Activated CD4-positive, alpha-beta T cell treated with anti-CD3 and anti-CD28 coated beads, Interleukin-2, amount 50 U/mL, for 48 hours (primary cell): ENCODE measurements at regions not wholly inside any gene's neighbourhood (a gene's known extent, or its start where the extent isn't known, plus 50 kb on each side); places are given as distances from the start of the nearest gene placed in this dataset.
"Not testable (repeated sequence)": the region's sequence is repeated elsewhere in the genome, so short reads cannot be mapped to it uniquely, and the experiment has no call there.

Experiments used
- DNase-seq, 2 experiments: peaks; one replicate each; pipeline ENCODE4 v3.0.0-alpha.2; 2020

DNA sequence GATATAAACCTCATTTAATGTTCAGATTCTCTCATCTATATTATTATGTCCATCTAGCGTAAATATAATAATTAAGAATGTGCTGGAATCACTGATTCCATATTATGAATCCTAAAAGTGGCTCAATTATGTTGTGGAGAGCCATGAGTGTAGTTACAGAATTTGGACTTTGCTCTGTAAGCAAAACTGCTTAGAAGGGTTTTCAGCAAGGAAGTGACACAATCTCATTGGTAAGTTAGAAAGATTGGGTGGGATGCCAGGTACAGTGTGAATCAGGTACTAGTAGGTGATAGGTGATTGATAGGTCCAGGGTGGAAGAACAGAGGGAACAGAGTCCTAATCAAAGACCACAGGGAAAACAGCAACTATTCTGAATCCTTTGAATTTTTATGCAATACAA is 74.9 kb upstream of the ABLIM1 start:
- DNase-seq = no peak

DNA sequence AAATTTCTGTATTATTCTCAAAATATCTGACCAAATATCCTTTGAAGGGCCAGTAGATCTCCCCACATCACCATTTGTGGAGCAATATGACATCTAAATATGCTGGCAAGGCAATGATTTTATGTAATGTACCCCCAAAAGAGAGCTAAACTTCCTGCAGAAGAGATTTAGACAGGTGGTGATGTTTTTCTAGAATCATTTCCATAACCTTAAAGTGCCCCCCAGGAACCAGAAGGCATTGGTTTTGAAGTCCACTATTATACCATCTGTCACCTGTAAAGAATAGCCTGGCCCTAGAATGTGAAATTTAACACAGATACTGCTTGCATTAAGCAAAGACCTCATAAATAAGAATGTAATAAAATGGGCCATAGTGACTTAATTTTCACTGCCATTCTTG is 77.9 kb upstream of the ABLIM1 start:
- DNase-seq = no peak

DNA sequence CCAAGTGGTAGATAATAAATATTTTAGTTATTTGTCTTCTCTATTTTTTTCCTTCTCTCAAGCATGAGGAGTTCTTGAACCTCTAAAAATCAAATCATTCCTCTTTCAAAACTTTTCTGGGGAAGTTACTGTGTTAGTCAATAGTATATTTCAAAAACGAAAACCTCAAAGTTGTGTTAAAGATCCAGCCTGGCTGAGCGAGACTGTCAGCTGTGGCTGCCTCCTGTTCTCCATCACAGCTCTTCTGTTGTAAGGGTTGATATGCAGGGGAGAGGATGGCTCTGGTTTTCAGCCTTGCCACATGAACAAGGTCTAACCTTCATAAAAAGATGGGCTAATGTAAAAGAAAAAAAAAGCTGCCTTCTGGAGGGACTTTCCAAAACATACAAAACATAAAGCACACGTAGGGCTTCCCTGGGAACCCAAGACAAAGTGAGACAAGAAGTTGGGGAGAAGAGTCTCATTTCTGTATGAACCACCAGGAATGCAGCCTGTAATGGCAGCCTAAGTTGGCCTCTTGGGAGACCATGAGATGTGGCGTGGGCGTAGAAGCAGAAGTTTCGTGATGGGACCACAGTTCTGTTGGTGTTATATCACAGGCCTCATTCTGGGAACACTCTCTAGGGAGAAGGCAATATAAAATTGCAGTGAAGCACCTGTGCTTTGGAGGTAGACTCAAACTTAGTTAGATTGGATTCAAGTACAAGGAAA is 77.9 kb upstream of the FHIP2A start:
- no peak for DNase-seq

DNA sequence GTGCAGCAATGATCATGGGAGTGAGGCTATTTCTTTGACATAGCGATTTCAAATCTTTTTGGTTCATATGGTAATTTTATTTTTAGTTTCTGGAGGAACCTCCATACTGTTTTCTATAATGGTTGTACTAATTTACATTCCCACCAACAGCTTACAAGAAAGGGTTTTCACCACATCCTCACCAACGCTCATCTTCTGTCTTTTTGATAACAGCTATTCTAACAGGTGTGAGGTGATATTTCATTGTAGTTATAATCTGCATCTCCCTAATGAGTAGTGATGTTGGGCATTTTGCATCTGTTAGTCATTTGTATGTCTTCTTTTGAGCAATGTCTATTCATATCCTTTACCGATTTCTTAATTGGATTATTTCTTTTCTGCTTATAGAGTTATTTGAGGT is 75.0 kb upstream of the FHIP2A start:
- DNase-seq = no peak

DNA sequence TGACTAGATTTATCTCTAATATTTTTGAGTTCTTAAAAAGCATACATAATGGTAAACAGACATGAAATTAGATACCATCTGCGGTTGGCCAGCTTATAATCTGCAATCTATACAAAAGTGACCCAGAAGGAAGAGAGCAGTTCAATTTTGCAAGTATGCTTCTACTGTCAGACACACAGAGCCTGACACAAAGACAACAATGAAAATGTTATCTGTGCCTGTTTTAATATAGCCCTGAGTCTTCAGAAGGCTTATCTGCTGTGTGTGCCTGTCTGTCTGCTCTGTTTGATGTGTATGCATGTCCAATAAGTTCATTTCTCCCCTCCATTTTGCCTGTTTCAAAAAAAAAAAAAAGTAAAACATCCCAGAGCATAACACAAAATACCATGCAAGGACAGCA is 73.3 kb upstream of the FHIP2A start:
- no peak for DNase-seq

DNA sequence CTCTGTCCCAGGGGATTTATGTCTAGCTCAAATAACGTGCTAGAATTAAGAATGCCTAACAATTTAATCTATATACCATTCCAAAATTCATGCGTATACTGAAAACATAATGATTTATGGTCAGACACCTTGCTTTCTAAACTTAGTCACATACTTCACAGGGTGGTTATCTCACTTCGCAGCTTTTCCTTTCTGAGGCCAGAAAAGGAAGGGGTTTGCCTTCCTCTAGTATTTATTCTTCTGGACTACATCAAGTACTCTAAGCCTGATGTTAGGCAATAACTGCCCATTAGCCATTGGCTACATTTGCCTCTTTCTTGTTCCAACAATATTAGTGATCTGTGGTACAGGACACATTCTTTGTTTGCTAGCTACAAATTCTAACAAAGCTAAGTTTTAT is 72.6 kb upstream of the FHIP2A start:
- DNase-seq = no peak

DNA sequence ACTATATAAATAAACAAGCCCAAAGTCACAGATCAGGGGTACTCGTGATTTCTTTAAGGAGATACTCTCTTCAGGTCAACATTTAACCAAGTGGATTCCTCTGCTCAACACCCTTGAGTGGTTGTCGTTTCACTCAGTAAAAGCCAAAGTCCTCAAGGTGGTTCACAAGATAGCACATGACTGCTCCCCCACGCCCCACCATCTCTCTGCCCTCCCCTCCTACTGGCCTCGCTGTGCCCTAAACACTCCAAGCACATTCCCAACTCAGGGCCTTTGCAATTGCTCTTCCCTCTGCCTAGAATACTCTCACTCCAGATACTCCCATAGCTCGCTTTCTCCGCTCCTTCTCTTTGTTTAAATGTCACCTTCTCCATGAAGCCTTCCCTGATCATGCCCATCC is 72.1 kb upstream of the FHIP2A start:
- no peak for DNase-seq

DNA sequence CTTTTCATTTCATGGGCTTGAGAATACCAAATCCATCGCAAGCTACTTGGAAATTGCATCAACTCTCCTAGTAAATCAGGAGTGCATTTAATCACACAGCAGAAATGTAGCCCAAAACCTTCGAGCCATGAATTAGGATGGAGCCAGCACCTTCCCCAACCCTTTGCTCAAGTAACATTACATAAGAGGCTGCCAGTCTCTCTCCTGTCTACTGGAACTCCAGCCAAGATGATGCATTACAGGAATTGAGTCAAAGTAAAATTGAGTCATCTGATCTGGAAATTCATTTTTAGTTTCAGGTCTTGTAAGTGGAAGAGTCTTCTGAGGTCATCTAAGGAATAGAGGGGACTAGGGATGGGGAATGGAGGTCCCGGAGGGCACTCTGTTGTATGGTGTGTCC is 69.7 kb upstream of the FHIP2A start:
- DNase-seq = no peak

DNA sequence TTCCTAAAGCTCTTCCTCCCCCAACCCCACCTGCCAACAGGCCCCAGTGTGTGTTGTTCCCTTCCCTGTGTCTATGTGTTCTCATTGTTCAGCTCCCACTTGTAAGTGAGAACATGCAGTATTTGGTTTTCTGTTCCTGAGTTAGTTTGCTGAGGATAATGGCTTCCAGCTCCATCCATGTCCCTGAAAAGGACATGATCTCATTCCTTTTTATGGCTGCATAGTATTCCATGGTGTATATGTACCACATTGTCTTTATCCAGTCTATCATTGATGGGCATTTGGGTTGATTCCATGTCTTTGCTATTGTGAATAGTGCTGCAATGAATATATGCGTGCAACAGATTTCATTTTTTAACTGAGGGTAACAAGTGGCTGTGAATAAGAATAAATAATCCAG is 69.0 kb upstream of the FHIP2A start:
- DNase-seq = not testable (repeated sequence)

DNA sequence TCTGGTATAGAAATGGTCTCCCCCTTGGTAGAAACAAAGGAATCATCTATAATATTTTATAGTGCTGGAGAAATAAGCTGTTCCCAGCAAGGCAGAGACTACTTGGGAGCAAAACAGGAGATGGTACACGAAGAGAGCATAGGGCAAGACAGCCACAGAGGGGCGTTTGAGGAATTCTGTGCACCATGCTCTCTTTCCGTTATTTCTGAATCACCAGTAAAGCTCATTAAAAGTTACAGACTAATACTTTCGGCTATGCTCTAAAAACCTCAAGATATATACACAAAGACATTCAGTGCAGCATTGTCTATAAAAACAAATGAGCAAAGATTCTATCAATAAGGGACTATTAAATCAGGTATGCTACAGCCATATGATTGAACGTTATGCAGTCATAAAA is 68.5 kb upstream of the FHIP2A start:
- DNase-seq = no peak

DNA sequence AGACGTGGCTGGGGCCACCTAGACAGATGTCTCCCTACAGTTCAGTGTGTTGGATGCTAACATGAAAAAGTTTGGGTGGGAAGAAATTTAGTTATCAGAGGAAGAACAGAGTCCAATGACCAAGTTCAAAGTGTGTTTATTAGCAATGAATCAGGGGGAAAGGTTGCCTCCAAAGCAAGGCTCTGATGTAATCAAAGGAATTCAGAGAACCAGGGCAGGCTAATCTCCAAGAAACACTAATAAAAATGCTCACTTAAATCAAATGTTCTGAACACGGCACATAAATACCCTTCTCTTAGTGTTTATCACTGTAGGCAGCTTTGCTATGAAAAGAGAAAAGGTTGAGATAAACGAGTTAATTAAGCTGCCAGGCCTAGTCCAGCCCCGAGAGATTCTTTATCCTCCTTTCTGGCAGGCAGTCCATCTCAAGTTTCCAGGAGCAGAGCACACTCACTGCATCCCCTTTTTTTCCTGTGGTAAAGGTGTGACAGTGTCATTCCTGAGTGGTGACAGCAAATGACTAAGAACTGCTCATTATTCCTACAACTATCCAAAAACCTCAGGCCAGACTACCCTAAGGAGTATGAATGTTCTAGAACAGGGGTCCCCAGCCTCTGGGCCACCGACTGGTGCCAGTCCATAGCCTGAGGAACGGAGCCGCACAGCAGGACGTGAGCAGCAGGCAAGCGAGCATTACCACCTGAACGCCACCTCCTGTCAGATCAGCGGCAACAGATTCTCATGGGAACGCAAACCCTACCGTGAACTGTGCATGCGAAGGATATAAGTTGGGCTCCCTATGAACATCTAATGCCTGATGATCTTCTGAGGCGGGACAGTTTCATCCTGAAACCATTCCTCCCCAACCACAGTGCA is 66.9 kb upstream of the FHIP2A start:
- no peak for DNase-seq

DNA sequence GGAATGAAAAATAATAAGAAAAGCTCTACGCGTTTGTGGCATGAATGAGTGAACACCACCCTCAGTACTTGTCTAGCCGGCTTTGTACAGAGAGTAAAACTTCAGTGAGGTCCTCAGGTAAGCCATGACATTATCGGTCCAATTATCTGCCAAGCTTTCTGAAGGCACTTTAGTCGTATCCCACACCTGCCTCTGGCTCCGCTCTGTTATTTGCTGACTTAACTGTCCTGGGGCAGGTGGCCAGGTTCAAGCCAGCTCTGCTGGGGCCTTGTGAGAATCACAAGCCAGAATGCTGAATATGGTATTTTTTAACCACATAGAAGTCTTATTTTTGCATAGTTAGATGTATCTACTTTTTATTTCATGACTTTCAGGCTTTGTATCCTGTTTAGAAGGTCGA is 66.0 kb upstream of the FHIP2A start:
- DNase-seq = no peak

DNA sequence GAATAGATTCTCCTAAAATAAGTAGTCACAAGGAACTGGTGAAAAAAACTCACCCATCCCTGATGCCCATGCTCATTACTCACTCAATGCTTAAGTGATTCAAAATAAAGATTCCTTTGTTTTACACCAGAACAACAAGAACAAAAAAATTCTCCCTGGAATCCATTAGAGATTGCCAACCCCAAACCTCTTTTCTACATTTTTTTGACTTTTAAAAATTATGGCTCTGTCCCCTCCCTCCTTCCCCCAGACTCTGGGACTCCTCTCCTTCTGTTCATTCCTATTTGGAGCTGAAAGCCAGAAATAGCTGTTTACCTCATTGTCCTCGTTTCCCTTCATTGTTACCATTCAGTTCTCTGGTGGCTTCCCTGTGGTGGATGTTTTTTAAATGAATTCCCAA is 63.2 kb upstream of the FHIP2A start:
- DNase-seq = no peak

DNA sequence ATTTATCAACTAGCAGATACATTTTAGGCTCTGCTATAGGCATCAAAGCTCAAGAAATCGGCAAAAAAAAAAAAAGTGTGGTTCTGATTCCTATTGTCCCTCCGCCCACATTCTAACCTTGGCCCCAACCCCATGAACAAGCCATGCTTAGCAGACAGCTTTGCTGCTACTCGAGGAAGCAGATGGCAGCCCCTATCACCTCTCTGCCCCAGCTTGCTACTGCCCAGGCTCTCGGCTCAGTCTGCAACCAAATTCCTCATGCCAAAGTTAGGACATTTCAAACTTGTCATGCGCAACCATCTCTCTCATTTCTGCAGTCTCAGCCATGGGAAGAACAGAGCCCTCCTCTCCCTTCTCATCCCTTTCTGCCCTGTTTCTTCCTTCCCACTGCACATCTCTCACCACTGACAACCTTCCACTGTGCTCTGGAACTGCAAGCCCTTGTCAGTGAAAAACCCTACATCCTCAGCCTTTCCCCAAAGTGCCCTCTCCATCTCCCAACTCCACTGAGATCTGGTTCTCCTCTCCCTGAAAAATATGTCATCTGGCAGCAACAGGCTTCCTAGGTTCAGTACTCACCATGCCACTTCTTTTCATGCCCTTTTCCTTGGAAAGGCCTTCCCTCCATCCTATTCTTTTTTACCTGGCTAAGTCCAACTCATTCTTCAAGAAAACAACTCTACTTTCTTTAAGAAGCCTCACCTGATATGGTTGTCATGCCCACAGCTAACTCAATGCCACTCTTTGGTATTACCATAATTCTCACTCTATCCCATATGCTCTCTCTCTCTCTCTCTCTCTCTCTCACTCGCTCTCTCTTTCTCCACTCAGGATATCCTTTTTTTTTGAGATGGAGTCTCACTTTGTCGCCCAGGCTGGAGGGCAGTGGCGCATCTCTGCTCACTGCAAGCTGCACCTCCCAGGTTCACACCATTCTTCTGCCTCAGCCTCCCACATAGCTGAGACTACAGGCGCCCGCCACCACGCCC is 60.1 kb upstream of the FHIP2A start:
- DNase-seq = no peak

DNA sequence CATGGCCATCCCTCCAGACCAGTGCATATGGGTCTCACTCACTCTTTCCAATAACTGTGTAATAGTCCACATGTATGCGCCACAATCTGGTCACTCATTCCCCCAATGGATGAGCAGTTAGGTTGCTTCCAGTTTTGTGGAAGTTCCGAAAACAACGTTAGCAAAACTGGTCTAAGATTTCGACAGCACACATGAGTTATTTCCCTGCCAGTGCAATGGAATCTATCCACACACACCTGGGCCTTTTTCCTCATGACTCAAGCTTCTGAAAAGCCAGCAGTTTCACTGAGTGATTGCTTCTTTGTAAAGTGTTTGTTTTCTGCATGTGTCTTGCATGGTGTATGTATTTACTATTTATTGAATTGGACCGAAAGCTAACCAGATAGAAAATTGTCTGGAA is 58.8 kb upstream of the FHIP2A start:
- no peak for DNase-seq

DNA sequence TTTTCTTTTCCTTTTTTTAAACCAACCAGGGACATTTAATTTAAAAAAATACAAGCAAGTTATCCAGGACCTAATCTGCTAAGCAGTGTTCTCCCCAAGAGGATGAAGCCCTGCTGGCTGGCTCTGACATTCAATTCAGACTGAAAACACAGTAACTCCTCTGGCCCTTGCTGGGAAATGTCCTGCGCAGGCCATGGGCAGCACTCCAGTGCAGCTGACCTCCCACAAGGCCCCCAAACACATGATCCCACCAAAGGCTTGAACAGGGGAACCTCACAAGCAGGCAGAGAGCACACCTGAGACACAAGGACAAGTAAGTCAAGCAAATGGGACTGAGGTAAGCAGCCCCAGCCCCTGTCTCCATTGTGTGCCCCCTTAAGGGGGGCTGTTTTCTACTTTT is 56.9 kb upstream of the FHIP2A start:
- no peak for DNase-seq

DNA sequence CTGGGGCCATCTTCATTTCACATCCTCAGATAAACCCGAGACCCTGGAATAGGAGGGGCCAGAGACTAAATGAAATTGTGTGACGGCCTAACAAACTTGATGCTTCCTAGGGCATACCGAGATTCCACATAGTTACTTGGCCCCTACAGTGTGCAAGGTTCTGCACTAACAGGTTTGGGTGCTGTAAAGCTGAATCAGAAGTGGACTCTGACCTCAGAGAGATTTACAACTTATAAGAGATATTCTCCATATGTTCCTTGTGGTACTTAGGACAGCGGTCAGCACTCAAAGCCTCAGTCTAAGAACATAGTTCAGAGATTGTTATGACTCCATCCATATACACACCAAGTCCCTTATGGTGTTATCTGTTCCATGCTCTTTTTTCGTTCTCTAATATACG is 55.1 kb upstream of the FHIP2A start:
- no peak for DNase-seq

DNA sequence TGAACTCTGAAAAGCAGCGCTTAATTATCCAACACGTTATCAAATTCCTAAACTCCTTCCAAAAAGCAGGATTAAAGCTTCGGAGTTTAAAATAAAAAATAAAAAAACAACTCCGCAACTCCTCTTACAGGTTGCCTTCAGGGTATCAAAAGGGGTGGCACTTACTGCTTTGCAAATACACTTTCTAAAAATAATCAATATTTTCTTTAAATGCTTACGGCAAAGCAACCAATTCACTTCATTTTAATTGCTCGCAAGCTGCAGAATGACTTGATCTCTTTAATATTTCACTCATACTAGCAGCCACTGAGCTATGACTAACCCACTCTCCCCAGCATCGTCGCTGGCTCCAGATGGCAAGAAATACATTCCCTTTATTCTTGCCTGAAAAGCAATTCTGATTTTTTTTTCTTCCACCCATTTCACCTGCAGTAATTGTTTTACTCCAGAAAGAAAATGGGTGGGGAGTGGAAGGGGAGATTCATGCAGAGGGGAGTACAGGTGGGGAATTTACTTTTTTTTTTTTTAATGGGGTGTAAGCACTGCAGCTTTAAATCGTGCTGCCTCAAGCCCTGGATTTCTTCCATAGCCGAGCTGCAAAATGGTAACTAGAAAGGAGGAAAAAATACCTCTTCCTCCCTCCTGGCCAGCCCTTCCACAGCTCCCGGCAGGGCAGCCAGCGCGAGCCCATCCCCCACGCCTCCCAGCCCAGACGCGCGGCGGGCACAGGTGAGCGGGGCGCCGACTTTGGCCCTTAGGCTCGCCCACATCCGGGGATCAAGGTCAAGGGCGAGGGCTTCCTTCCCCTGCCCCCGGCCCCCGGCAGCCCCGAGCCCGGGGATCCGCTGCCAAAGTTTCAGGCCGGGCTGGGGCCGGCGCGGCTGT is 54.2 kb upstream of the FHIP2A start:
- DNase-seq = peak; percentile 5 to 19

DNA sequence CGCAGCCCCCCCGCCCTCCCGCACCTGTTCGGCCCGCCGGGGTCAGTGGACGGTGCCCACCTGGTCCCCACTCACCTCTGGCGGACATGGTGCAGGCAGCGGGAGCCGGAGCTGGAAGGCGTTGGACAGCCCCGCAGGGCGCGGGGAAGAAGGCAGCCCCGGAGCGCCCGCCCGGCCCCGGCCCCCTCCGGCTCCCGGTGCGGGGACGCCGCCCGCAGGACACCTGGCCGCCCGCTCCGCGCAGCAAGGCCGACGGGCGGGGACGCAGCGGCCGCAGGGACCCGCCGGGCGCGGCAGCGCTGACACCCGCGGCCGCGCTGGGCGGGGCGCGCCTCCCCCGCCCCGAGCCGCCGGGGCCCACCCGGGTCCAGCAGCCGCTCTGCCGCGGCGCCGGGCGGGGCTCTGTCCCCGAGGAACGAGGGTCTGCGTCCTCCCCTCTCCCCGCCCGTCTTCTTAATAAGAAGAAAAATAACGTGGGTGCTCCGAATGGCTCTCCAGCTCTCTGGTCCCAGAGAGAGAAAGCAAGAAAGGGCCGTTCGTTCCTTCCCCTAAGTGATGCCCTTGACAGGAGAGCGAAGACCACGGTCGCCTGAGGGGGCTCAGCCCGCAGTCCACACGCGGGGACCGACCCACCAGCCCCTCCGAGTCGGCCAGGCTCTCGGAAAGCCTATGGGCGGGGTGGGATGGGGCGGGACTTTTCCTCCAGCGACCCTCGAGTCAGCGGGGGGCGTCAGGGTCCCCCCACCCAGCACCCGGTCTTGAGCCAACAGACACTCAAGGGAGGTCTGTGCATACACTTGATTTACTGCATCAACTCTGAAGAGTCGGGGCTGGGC is 53.4 kb upstream of the FHIP2A start:
- no peak for DNase-seq

DNA sequence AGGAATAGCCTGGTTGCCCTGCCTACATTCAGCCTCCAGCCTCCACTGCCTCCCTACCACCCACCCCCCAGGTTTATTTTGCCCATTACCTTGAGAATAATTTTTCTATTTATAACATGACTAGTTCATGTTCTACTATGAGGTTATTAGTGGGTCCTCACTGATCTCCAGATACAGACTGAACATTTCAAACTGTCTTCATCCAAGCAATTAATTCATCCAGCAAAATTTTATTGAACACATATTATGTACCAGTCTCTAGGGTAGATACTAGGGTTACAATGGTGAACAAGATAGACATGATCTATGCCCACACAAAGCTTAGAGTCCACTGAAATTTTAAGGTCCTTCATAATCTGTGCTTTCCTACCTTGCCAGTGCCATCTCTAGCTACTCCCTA is 51.6 kb upstream of the FHIP2A start:
- DNase-seq = no peak

DNA sequence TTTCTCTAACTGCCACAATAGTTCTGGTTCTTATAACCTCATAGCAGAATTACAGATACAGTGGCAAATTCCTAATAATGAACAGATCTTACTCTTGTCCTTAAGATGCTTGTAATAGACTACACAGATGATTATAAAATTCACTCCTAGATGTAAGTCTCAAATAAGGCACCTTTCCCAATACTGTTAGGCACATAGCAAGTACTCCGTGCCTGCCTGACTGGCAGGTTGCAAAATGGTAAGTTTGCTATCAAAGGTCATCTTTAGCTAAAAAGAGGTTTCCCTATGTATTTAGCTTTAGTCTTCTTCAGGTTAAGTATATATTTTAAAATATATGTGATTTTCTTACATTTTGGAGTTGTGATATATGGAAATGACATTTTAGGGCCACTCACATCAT is 50.4 kb upstream of the FHIP2A start:
- no peak for DNase-seq
